ENCODE measurements at regions not wholly inside any gene's neighbourhood (a gene's known extent, or its start where the extent isn't known, plus 50 kb on each side); places are given as distances from the start of the nearest gene placed in this dataset.
"Not testable (repeated sequence)": the region's sequence is repeated elsewhere in the genome, so short reads cannot be mapped to it uniquely, and the experiment has no call there.

DNA sequence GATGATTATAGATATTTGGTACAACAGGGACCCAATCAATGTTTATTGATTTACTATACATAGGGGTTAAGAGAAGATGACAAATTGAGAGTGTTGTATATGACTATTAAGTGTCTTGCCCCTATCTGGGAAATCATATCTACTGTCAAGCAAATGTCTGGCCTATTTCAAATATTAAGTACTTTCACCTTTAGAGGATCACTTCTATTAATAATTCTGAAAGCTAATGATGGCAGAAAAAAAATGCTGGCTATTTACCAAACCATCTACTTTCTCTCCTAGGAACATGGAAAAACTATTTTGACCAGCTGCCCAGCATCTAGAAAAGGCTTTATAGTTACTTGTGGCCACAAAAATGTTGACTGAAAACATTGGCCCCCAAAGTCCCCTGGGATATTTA lies 632.3 kb upstream of the ZNF385D start:
- no peak for DNase-seq (ENCODE audit: low spot score)

DNA sequence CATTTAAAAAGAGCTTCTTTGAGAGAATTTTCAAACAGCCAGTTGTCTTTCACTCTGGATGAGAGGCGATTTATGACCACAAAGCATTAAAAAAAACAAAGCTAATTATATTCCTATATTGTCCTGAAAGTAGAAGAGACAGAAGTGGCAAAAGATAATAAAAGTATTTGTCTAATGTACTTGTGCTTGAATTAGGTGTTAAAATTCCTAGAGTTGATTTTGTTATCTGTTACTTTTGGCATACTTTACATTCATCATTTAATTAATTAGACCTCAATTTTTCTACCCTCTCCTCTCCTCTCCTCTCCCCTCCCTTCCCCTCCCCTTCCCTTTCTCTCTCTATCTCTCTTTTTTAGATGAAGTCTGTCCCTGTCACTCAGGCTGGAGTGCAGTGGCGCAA lies 635.1 kb upstream of the ZNF385D start:
- no peak for DNase-seq (ENCODE audit: low spot score)

- DNase-seq (ENCODE audit: low spot score) = no peak
Measured at GRCh38 chr3:22392286-22392685, 641.3 kb upstream of the ZNF385D start.

DNA sequence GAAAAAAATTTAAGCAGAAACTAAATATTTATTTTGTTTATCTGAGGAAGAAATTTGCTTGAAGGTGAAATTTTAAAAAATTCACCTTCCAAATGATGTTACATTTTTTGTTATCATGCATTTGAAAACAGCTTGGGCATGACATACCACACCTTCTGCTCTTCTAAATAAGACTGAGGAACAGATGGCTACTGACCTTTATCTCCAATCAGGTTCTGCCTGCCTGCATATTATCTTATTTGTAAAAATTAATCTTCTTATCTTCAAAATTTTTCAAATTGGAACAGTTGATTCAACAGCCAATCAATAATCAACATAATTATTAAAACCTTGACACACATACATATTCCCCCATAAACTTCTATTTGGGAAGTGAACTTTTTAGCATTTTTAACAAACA lies 641.8 kb upstream of the ZNF385D start:
- no peak for DNase-seq (ENCODE audit: low spot score)

- no peak for DNase-seq (ENCODE audit: low spot score)
Measured at GRCh38 chr3:22399566-22399965, 648.6 kb upstream of the ZNF385D start.

DNA sequence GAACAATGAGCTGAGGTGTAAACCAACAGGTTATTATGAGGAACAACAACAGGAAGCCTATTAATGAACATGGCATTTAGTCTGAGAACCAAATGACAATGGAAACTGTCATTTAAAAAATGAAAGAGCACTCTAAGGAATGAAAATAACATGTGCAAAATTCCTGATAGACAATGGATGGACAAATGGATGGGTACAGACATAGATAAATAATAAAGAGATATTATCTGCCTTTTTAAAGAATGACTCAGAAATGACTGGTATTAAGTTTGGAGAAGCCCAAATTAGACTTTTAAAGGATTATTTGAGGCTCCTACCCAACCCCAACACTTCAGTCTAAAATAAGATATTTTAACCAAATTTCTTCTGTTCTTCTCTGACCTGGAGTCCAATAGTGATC lies 650.5 kb upstream of the ZNF385D start:
- DNase-seq (ENCODE audit: low spot score) = no peak

- no peak for DNase-seq (ENCODE audit: low spot score)
Measured at GRCh38 chr3:22414239-22414638, 663.2 kb upstream of the ZNF385D start.

- not testable (repeated sequence) for DNase-seq (ENCODE audit: low spot score)
Measured at GRCh38 chr3:22416838-22417446, 665.9 kb upstream of the ZNF385D start.

- no peak for DNase-seq (ENCODE audit: low spot score)
Measured at GRCh38 chr3:22419261-22419660, 668.3 kb upstream of the ZNF385D start.

GRCh38 chr3:22421589-22421988 lies 670.6 kb upstream of the ZNF385D start:
- no peak for DNase-seq (ENCODE audit: low spot score)

GRCh38 chr3:22431334-22431733 lies 680.3 kb upstream of the ZNF385D start:
- no peak for DNase-seq (ENCODE audit: low spot score)

DNA sequence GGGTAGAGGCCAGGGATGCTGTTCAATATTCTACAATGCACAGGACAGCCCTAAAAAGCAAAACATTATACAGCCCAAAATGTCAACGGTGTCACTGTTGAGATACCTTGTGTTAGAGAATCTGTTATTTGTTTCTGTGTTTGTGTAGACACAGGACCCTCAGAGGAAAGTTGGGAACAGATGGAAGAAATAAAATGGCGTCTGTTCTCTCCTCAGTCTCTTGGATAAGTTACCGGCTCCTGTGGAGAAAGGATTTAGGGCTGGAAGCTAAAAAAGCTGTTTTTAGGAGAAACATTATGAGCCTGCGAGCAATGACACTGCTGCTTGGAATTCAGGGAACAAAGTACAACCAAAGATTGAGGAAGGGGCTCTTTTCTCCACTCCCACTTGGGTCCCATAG lies 688.6 kb upstream of the ZNF385D start:
- DNase-seq (ENCODE audit: low spot score) = no peak

GRCh38 chr3:22441711-22442110 lies 690.7 kb upstream of the ZNF385D start:
- no peak for DNase-seq (ENCODE audit: low spot score)

GRCh38 chr3:22443571-22444233 lies 692.7 kb upstream of the ZNF385D start:
- DNase-seq (ENCODE audit: low spot score) = no peak

DNA sequence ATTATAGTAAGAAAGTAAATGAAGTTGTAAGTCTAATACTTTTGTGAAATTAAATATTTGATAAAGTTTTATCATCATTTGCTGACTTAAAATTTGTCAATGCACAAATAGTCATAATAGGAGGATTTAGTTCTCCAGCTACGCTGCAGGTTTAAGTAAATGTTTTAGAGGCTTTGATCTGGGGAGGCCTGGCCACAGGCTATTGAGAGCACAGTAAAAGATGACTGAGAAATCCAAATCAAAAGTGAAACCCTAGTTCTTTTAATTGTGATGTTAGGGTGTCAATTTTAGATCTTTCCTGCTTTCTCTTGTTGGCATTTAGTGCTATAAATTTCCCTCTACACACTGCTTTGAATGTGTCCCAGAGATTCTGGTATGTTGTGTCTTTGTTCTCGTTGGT lies 694.3 kb upstream of the ZNF385D start:
- not testable (repeated sequence) for DNase-seq (ENCODE audit: low spot score)

DNA sequence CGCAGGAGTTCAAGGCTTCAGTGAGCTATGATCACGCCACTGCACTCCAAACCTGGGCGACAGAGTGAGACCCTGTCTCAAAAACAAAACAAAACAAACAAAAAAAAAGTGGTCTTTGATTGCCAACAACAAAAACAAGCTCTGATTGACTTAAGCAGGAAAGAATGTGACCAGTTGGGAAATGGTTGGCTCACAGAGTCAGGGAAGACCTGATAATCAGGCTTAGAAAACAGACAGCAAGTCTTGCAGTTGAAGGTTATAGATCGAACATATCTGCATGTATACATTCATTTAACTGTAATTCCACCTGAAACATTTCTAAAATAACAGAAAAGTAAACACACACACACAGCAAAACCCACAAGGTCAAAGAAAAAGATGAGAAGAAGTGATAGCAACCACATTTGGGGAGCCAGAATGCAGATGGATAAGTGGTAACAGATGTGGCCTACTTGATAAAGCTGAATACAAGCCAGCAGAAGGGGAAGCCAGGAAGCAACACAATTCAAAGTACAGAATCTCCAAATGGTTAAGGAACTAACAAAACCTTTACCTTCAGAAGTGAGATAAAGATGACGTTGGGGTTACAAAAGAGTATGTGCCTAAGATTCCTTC lies 699.9 kb upstream of the ZNF385D start:
- DNase-seq (ENCODE audit: low spot score) = peak; percentile 8

- no peak for DNase-seq (ENCODE audit: low spot score)
Measured at GRCh38 chr3:22451501-22451900, 700.5 kb upstream of the ZNF385D start.

DNA sequence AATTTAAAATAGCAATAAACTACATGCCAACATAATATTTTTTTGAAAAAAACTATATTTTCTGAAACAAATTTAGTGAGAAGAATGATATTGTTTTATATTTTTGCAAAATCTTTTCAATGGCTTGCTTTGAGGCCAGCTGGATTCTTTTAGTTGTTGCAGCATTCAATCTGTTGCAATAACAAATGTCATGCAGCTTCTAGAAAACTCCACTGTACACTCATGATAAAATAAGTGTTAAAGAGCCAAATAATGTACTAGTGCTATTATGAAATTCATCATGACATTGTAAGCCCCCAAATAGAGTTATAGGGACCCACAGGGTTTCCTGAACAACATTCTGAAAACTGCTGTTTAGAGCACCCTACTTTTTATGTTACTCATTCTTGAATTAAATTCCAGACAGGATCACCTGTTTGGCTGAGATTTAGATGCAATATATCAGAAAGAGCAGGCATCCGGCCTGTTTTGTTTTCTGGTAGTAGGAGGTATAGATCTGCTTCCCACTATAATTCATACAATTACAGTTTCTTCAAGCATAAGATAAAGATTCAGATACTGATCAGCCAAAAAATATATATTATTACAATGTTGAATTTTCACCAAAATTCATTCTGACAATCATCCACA lies 703.0 kb upstream of the ZNF385D start:
- no peak for DNase-seq (ENCODE audit: low spot score)

DNA sequence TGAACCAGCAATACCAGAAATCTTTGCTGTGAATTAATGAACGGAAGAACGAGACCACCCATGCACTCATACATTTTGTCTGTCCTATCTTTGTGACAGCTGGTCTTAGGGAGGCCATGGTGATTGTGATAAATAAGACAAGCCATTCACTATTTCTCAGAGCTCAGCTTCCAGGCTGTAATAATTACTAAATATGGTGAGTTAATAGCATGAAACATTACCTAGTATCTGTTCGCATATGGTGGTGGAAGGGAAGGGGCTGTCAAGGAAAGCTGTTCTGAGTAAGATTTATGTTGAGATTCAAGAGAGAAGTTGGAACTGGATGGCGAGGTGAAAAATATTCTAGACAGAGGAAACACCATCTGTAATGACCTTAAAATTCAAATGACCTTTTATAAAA lies 719.0 kb upstream of the ZNF385D start:
- no peak for DNase-seq (ENCODE audit: low spot score)

- no peak for DNase-seq (ENCODE audit: low spot score)
Measured at GRCh38 chr3:22471557-22471956, 720.5 kb upstream of the ZNF385D start.

DNA sequence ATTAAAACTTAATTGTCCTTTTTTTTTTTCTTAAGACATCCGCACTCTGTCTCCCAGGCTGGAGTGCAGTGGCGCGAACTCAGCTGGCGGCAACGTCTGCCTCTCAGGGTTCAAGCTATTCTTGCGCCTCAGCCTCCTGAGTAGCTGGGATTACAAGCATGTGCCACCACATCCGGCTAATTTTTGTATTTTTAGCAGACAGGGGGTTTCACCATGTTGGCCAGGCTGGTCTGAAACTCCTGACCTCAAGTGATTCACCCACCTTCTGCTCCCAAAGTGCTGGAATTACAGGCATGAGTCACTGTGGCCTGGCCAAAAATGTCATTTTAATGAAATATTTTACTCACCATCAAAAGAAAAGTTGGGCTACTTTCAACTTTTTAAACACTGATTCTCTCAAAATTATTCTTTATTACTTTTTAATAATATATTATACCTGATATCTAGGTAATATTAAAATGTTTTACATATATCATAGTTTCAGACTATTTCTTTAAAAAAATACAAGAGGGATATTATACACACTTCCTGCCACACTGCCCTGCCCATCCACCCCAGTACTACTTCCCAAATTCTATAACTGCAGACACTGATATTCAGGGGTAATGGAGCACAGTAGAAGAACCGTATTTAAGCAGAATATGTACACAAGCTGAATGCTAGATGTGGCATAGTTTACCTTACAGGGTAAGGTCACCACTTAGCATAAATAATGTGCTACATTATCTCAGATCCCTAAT lies 723.9 kb upstream of the ZNF385D start:
- DNase-seq (ENCODE audit: low spot score) = no peak

GRCh38 chr3:22475665-22476240 lies 724.7 kb upstream of the ZNF385D start:
- no peak for DNase-seq (ENCODE audit: low spot score)
